ENCODE measurements at regions not wholly inside any gene's neighbourhood (a gene's known extent, or its start where the extent isn't known, plus 50 kb on each side); places are given as distances from the start of the nearest gene placed in this dataset.
"Not testable (repeated sequence)": the region's sequence is repeated elsewhere in the genome, so short reads cannot be mapped to it uniquely, and the experiment has no call there.

DNA sequence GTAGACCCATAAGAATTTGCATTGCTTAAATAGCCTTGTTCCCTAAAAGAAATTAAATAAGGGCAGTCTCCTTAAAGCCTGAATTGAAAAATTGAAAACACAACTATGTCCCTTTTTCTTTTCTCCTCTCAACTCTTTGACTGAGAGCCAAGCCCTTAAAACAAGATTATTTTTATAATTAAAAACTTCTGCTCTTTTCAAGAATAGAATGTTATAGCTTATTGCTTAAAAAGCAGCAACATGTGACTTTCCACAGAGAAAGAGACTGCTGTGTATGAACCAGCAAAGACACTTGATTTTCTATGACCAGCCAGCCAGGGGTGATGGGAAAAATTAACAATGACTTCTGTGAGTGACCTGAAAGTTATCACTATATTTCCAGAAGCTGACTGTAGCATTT, 295.2 kb upstream of the CELF2 start:
- Mint-ChIP-seq H3K27ac (ENCODE audit: unreplicated experiment) (no peak overlapping the region), H3K27me3 (ENCODE audit: unreplicated experiment) (no peaks in the 10 kb centered on the region), H3K36me3 (ENCODE audit: low read depth, unreplicated experiment) (no peaks in the 10 kb centered on the region), H3K4me1 (ENCODE audit: unreplicated experiment) (no peaks in the 10 kb centered on the region), H3K9me3 (ENCODE audit: unreplicated experiment) (no peaks in the 10 kb centered on the region), H3K4me3 (ENCODE audit: unreplicated experiment) (no peak overlapping the region)
- TF ChIP-seq, protein P1, sequence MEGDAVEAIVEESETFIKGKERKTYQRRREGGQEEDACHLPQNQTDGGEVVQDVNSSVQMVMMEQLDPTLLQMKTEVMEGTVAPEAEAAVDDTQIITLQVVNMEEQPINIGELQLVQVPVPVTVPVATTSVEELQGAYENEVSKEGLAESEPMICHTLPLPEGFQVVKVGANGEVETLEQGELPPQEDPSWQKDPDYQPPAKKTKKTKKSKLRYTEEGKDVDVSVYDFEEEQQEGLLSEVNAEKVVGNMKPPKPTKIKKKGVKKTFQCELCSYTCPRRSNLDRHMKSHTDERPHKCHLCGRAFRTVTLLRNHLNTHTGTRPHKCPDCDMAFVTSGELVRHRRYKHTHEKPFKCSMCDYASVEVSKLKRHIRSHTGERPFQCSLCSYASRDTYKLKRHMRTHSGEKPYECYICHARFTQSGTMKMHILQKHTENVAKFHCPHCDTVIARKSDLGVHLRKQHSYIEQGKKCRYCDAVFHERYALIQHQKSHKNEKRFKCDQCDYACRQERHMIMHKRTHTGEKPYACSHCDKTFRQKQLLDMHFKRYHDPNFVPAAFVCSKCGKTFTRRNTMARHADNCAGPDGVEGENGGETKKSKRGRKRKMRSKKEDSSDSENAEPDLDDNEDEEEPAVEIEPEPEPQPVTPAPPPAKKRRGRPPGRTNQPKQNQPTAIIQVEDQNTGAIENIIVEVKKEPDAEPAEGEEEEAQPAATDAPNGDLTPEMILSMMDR (IDR thresholded peaks at IDR 0.05; ENCODE audit: unreplicated experiment): no peak
- DNase-seq (ENCODE audit: low spot score): no peak

DNA sequence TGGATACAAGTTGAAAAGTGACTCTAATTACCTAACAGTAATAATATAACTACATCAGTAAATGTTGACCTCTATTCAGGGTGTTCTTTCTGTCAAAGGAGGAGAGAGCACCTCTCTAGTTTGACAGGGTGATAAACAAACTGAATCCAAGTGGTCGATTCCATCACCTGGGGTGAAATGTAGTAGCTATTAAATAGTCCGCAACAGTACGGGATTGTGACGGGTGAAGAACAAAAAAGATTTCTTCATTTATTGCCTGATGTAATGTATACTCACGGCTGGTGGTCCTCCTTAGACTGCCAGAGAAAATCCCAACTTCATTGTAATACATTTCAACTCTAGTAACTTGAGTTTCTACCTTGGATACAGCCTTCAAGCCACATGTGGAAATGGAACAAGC, 292.5 kb upstream of the CELF2 start:
- Mint-ChIP-seq H3K4me1 (ENCODE audit: unreplicated experiment) (no peaks in the 10 kb centered on the region), H3K36me3 (ENCODE audit: low read depth, unreplicated experiment) (no peaks in the 10 kb centered on the region), H3K9me3 (ENCODE audit: unreplicated experiment) (no peaks in the 10 kb centered on the region), H3K4me3 (ENCODE audit: unreplicated experiment) (no peak overlapping the region), H3K27ac (ENCODE audit: unreplicated experiment) (no peak overlapping the region), H3K27me3 (ENCODE audit: unreplicated experiment) (no peaks in the 10 kb centered on the region)
- DNase-seq (ENCODE audit: low spot score): no peak
- TF ChIP-seq, protein P1 (IDR thresholded peaks at IDR 0.05; ENCODE audit: unreplicated experiment): no peak

DNA sequence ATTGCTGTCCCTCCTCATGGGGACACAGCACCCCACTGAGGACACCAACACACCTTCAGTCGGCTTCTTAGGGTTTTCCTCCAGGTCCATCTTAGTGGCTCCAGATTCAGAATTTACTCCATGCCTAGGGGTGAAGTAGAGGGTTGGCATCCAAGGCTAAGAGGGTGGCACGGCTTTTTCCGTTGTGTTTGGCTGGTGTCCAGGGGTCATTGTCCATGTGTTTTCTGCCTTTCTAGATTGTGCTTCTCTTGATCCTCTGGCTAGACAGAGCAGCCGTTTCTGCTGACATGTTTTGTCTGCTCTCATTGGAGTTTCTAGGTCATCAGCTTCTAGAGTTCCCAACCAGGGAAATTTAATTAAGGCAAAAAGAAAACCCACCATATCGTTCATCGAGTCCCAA, 291.6 kb upstream of the CELF2 start:
- no peak for DNase-seq (ENCODE audit: low spot score)
- Mint-ChIP-seq H3K27ac (ENCODE audit: unreplicated experiment) (no peak overlapping the region), H3K9me3 (ENCODE audit: unreplicated experiment) (no peaks in the 10 kb centered on the region), H3K36me3 (ENCODE audit: low read depth, unreplicated experiment) (no peaks in the 10 kb centered on the region), H3K4me1 (ENCODE audit: unreplicated experiment) (no peaks in the 10 kb centered on the region), H3K4me3 (ENCODE audit: unreplicated experiment) (no peak overlapping the region), H3K27me3 (ENCODE audit: unreplicated experiment) (no peaks in the 10 kb centered on the region)
- TF ChIP-seq, protein P1 (IDR thresholded peaks at IDR 0.05; ENCODE audit: unreplicated experiment): no peak

DNA sequence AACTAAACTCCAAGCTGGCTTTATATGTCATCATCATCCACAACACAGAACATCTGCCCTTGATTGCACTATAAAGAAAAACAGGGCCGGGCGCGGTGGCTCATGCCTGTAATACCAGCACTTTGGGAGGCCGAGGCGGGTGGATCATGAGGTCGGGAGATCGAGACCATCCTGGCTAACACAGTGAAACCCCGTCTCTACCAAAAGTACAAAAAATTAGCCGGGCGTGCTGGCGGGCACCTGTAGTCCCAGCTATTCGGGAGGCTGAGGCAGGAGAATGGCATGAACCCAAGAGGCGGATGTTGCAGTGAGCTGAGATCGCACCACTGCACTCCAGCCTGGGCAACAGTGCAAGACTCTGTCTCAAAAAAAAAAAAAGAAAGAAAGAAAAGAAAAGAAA, 290.3 kb upstream of the CELF2 start:
- not testable (repeated sequence) for H3K36me3 Mint-ChIP-seq (ENCODE audit: low read depth, unreplicated experiment); H3K4me3 Mint-ChIP-seq (ENCODE audit: unreplicated experiment); H3K9me3 Mint-ChIP-seq (ENCODE audit: unreplicated experiment)

DNA sequence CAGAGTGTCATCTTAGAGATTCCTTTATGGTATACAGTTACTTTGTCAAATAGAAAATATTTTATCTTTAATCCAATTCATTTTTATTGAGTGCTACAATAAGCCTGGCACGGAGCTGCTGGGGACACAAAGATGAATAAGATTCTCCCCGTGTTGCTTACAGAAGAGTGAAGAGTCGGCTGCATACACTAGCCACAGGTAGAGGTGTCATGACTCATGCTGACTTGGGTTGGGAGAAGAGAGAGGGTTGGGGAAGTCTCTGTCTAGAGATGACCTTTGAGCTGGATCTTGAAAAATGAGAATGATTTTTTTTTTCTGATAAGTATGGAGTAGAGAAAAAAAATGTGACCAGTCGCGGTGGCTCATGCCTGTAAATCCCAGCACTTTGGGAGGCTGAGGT, 289.9 kb upstream of the CELF2 start:
- H3K4me3 Mint-ChIP-seq (ENCODE audit: unreplicated experiment): no peak overlapping the region
- no peaks in the 10 kb centered on the region for H3K4me1 Mint-ChIP-seq (ENCODE audit: unreplicated experiment)
- H3K27me3 Mint-ChIP-seq (ENCODE audit: unreplicated experiment): peaks cover 2% of the 10 kb centered on the region
- no peaks in the 10 kb centered on the region for H3K36me3 Mint-ChIP-seq (ENCODE audit: low read depth, unreplicated experiment)
- TF ChIP-seq, protein P1 (IDR thresholded peaks at IDR 0.05; ENCODE audit: unreplicated experiment): no peak
- DNase-seq (ENCODE audit: low spot score): no peak
- peak overlapping the region; percentile 31 for H3K27ac Mint-ChIP-seq (ENCODE audit: unreplicated experiment)
- H3K9me3 Mint-ChIP-seq (ENCODE audit: unreplicated experiment): no peaks in the 10 kb centered on the region

More for the DNA sequence above, 290.3 kb upstream of the CELF2 start:
- DNase-seq (ENCODE audit: low spot score); H3K4me1 Mint-ChIP-seq (ENCODE audit: unreplicated experiment); H3K27ac Mint-ChIP-seq (ENCODE audit: unreplicated experiment); H3K27me3 Mint-ChIP-seq (ENCODE audit: unreplicated experiment): not testable (repeated sequence)
